Heart left ventricle (tissue), 13 donors: ENCODE measurements at regions not wholly inside any gene's neighbourhood (a gene's known extent, or its start where the extent isn't known, plus 50 kb on each side); places are given as distances from the start of the nearest gene placed in this dataset.

Source experiments
- CTCF ChIP-seq, 12 donors: fragments of 200-600 bp; sonication (generic) in 4 of 12; IDR thresholded peaks; one replicate each; pipeline versions ENCODE4 v1.5.0 to v1.8.0; 2018 to 2022; ENCODE audit warnings: antibody characterized with exemption in 12 of 12, mild to moderate bottlenecking in 5 of 12
- POLR2A ChIP-seq, 2 donors: fragments of 450-650 bp; IDR thresholded peaks; one replicate each; pipeline ENCODE4 v1.6.1; 2017; ENCODE audit warnings: antibody characterized with exemption in 2 of 2, mild to moderate bottlenecking in 2 of 2, moderate library complexity in 2 of 2
- donor health status: ischemic (EF 13 %, LVEDD 7.1; RV severe dilation, severe dysfunction).
- donor health status: DM: no; HTN: yes; CAD: no.
- donor health status: DM: no; HTN: no; CAD: no.
- donor health status: ischemic (EF 25% LVEDD 6.9; RV normal size, moderate dysfunction).
- donor health status: ischemic (EF 25% LVEDD 5.7; RV mildly dilated, moderate dysfunction).
- donor health status: ischemic (EF 35%, LVEDD 5.7; RV mildly dilated, moderate dysfunction).
- donor health status: nonischemic (EF 11% LVEDD 7.7; RV severe dilation, severe dysfunction).
- donor health status: DM: yes; HTN: yes; CAD: no.
- donor health status: PGD.
- donor health status: ischemic (EF 29% LVEDD 5.4; RV normal size, mild dysfunction).
- donor health status: nonischemic (EF 23%, LVEDD 6.1; RV moderate dilation, normal function).

DNA sequence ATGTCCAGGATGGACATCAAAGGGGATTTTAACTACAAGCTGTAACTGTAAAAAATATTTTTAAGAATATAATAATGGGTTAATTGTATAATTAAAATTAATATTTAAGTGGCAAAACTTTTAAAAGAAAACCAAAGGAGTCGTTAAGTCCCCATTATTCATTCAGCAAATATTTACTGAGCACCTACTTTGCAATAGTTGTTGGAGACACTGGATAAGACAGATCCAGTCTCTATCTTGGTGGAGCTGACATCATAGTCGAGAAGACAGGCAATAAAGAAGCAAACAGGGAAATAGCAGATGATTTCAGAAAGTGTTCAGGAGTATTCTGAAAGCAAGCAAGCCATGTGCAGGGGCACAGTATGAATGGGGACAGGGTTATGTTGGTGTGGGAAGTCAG, 137.0 kb downstream of the CEBPB start:
- no peak for TF ChIP-seq CTCF (IDR thresholded peaks at IDR 0.05)
- no peak for TF ChIP-seq POLR2A (IDR thresholded peaks at IDR 0.05)
